ENCODE measurements at regions not wholly inside any gene's neighbourhood (a gene's known extent, or its start where the extent isn't known, plus 50 kb on each side); places are given as distances from the start of the nearest gene placed in this dataset.

DNA sequence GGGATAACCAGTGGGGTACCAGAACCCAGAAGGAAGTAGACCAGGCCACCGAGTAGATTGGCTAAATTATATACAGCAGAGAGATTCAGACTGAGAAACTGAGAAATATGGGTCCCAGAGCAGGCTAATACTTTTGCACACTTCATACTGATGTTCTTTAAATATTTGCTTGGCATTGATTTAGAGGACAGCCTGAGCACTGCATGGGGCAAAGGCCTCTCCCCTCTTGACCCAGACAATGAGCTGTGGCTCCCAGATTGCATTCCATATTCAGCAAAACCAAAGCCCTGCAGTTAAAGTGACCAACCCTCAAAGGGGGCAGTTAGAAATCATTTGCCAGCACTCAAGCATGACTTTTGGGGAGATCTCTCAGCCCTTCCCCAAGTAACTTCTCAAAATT is 279.2 kb downstream of the SUDS3 start:
- Histone ChIP-seq H3K4me1 (ENCODE audit: insufficient read depth, low read length, poor library complexity, severe bottlenecking) (no peaks in the 10 kb centered on the region), H3K36me3 (ENCODE audit: insufficient read depth, low read length) (no peaks in the 10 kb centered on the region), H3K9me2 (replicated peaks; ENCODE audit: low read depth, low read length) (no peaks in the 10 kb centered on the region), H3K4me2 (ENCODE audit: low read depth, low read length, poor library complexity, severe bottlenecking) (no peak overlapping the region), H3K4me3 (ENCODE audit: low read length, poor library complexity, severe bottlenecking) (no peak overlapping the region), H3K9ac (ENCODE audit: low read depth, low read length, poor library complexity, severe bottlenecking) (no peak overlapping the region), H3F3A (ENCODE audit: low read depth) (no peaks in the 10 kb centered on the region), H3K79me2 (ENCODE audit: insufficient read depth, low read length) (no peaks in the 10 kb centered on the region), H4K20me1 (ENCODE audit: insufficient read depth, low read length, poor library complexity, severe bottlenecking) (no peaks in the 10 kb centered on the region), H3K9me3 (ENCODE audit: insufficient read depth, low read depth, low read length) (peaks cover 4% of the 10 kb centered on the region; the same call in 1 of the 2 replicates), H3K27me3 (ENCODE audit: insufficient read depth, low read length, poor library complexity, severe bottlenecking) (no peaks in the 10 kb centered on the region), H2AFZ (ENCODE audit: low read length) (no peak overlapping the region)
- TF ChIP-seq EZH2phosphoT487 (IDR thresholded peaks at IDR 0.05; ENCODE audit: borderline replicate concordance), result no peak
- TF ChIP-seq, protein P1, sequence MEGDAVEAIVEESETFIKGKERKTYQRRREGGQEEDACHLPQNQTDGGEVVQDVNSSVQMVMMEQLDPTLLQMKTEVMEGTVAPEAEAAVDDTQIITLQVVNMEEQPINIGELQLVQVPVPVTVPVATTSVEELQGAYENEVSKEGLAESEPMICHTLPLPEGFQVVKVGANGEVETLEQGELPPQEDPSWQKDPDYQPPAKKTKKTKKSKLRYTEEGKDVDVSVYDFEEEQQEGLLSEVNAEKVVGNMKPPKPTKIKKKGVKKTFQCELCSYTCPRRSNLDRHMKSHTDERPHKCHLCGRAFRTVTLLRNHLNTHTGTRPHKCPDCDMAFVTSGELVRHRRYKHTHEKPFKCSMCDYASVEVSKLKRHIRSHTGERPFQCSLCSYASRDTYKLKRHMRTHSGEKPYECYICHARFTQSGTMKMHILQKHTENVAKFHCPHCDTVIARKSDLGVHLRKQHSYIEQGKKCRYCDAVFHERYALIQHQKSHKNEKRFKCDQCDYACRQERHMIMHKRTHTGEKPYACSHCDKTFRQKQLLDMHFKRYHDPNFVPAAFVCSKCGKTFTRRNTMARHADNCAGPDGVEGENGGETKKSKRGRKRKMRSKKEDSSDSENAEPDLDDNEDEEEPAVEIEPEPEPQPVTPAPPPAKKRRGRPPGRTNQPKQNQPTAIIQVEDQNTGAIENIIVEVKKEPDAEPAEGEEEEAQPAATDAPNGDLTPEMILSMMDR (conservative IDR thresholded peaks at IDR 0.05; ENCODE audit: low read length), result no peak

DNA sequence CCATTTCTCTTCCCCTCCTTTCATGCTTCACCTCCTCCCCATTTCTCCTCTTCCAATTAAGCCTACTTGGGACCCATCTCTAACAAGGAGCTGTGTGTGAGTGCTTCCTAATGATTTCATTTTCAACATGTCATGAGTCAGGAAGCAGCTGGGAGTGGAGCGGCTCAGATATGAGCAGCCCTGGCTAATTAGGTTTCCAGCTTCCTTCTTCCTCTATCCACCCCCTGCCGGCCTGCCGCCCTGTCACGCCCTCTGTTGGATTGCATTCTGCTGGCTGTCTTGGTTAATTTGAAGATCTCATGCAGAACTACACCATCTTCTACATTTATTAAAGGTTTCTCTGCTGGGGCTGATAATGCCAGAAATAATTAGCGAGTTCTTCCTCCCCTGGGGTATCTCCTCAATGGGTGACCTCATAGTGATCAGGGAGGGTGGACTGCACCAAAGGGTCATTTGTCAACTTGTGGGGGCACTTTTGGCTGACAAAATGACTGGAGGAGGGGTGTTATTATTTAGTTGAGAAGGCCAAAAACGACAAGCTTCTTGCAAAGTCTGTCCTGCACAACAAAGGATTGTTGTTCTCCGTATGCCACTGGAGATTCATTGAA is 300.9 kb upstream of the SRRM4 start:
- TF ChIP-seq, protein P1 (conservative IDR thresholded peaks at IDR 0.05; ENCODE audit: low read length), result no peak
- no peak for TF ChIP-seq EZH2phosphoT487 (IDR thresholded peaks at IDR 0.05; ENCODE audit: borderline replicate concordance)
- Histone ChIP-seq H3K36me3 (ENCODE audit: insufficient read depth, low read length) (no peaks in the 10 kb centered on the region), H4K20me1 (ENCODE audit: insufficient read depth, low read length, poor library complexity, severe bottlenecking) (no peaks in the 10 kb centered on the region), H3K27me3 (ENCODE audit: insufficient read depth, low read length, poor library complexity, severe bottlenecking) (no peaks in the 10 kb centered on the region), H3K9me3 (ENCODE audit: insufficient read depth, low read depth, low read length) (no peaks in the 10 kb centered on the region; the same call in 1 of the 2 replicates), H3K9me2 (replicated peaks; ENCODE audit: low read depth, low read length) (no peaks in the 10 kb centered on the region), H3K4me1 (ENCODE audit: insufficient read depth, low read length, poor library complexity, severe bottlenecking) (no peaks in the 10 kb centered on the region), H3K79me2 (ENCODE audit: insufficient read depth, low read length) (no peaks in the 10 kb centered on the region), H3K4me2 (ENCODE audit: low read depth, low read length, poor library complexity, severe bottlenecking) (no peak overlapping the region), H3F3A (ENCODE audit: low read depth) (no peaks in the 10 kb centered on the region), H3K9ac (ENCODE audit: low read depth, low read length, poor library complexity, severe bottlenecking) (no peak overlapping the region), H3K4me3 (ENCODE audit: low read length, poor library complexity, severe bottlenecking) (no peak overlapping the region), H2AFZ (ENCODE audit: low read length) (no peak overlapping the region)

DNA sequence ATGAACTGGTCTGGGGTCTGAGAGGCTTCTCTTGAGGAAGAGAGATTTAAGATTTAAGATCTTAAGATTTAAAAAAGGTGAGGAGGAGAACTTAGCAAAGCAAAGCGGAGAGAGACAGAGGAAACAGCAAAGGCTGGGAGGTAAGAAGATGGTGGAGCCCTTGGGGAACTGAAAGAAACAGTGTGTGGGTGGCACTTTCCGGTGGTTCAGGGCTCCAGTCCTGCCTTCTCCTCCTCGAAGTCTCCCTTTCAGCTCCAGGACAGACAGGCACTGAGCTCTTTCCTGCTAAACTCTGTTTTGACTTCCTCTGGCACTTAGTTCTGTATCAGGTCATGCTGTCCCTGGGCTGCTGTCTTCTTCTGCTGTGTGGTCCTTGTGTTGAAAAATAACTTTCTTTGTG is 298.7 kb upstream of the SRRM4 start:
- Histone ChIP-seq H3K79me2 (ENCODE audit: insufficient read depth, low read length) (no peaks in the 10 kb centered on the region), H3K9me2 (replicated peaks; ENCODE audit: low read depth, low read length) (no peaks in the 10 kb centered on the region), H3K4me3 (ENCODE audit: low read length, poor library complexity, severe bottlenecking) (no peak overlapping the region), H4K20me1 (ENCODE audit: insufficient read depth, low read length, poor library complexity, severe bottlenecking) (no peaks in the 10 kb centered on the region), H3K4me2 (ENCODE audit: low read depth, low read length, poor library complexity, severe bottlenecking) (no peak overlapping the region), H2AFZ (ENCODE audit: low read length) (no peak overlapping the region), H3K36me3 (ENCODE audit: insufficient read depth, low read length) (no peaks in the 10 kb centered on the region), H3K9ac (ENCODE audit: low read depth, low read length, poor library complexity, severe bottlenecking) (no peak overlapping the region), H3F3A (ENCODE audit: low read depth) (no peaks in the 10 kb centered on the region), H3K9me3 (ENCODE audit: insufficient read depth, low read depth, low read length) (no peaks in the 10 kb centered on the region; the same call in 1 of the 2 replicates), H3K4me1 (ENCODE audit: insufficient read depth, low read length, poor library complexity, severe bottlenecking) (no peaks in the 10 kb centered on the region), H3K27me3 (ENCODE audit: insufficient read depth, low read length, poor library complexity, severe bottlenecking) (no peaks in the 10 kb centered on the region)
- TF ChIP-seq EZH2phosphoT487 (IDR thresholded peaks at IDR 0.05; ENCODE audit: borderline replicate concordance), result no peak
- TF ChIP-seq, protein P1 (conservative IDR thresholded peaks at IDR 0.05; ENCODE audit: low read length), result no peak
